ENCODE measurements at regions not wholly inside any gene's neighbourhood (a gene's known extent, or its start where the extent isn't known, plus 50 kb on each side); places are given as distances from the start of the nearest gene placed in this dataset.

GRCh38 chr2:103819599-103819998 is 1034.3 kb upstream of the POU3F3 start:
- no peaks in the 10 kb centered on the region for H3K79me2 ChIP-seq (ENCODE audit: insufficient read depth)
- TF ChIP-seq EZH2 (IDR thresholded peaks at IDR 0.05; ENCODE audit: insufficient read depth, poor library complexity, severe bottlenecking) = no peak
- TF ChIP-seq EZH2phosphoT487 (IDR thresholded peaks at IDR 0.05; ENCODE audit: insufficient read depth, low read depth) = no peak
- no peaks in the 10 kb centered on the region for H4K20me1 ChIP-seq (ENCODE audit: insufficient read depth)
- in situ Hi-C loops (cut with MboI) = no loop called here
- H3K4me1 ChIP-seq (ENCODE audit: insufficient read depth) = no peaks in the 10 kb centered on the region
- H3K4me2 ChIP-seq (ENCODE audit: unreplicated experiment) = no peak overlapping the region
- H3K9me3 ChIP-seq (ENCODE audit: low read depth) = no peaks in the 10 kb centered on the region
- no peak for DNase-seq
- H3K4me3 ChIP-seq = no peak overlapping the region
- no peak overlapping the region for H2AFZ ChIP-seq
- H3K9me2 ChIP-seq (ENCODE audit: insufficient read depth) = no peaks in the 10 kb centered on the region
- H3F3A ChIP-seq (ENCODE audit: insufficient read depth) = no peaks in the 10 kb centered on the region
- no peak overlapping the region for H3K9ac ChIP-seq
- H3K36me3 ChIP-seq (ENCODE audit: low read depth) = no peaks in the 10 kb centered on the region
- no peaks in the 10 kb centered on the region for H3K27me3 ChIP-seq (replicated peaks; ENCODE audit: insufficient read depth)
- 23 to 24% methylated on average over 5 of the region's 5 CpGs for WGBS, 2 experiments (ENCODE audit: low coverage in 1 of 2, low lambda C conversion rate in 2 of 2, missing lambda C conversion rate in 2 of 2)
- no peak overlapping the region for H3K27ac ChIP-seq

- H3K9ac ChIP-seq = no peak overlapping the region
- no peak overlapping the region for H3K4me3 ChIP-seq
- TF ChIP-seq EZH2 (IDR thresholded peaks at IDR 0.05; ENCODE audit: insufficient read depth, poor library complexity, severe bottlenecking) = no peak
- TF ChIP-seq EZH2phosphoT487 (IDR thresholded peaks at IDR 0.05; ENCODE audit: insufficient read depth, low read depth) = no peak
- H3K9me3 ChIP-seq (ENCODE audit: low read depth) = peaks cover 4% of the 10 kb centered on the region
- no peak overlapping the region for H2AFZ ChIP-seq
- in situ Hi-C loops (cut with MboI) = no loop called here
- H3K36me3 ChIP-seq (ENCODE audit: low read depth) = no peaks in the 10 kb centered on the region
- no peaks in the 10 kb centered on the region for H3K79me2 ChIP-seq (ENCODE audit: insufficient read depth)
- H3K4me1 ChIP-seq (ENCODE audit: insufficient read depth) = no peaks in the 10 kb centered on the region
- WGBS, 2 experiments (ENCODE audit: low coverage in 1 of 2, low lambda C conversion rate in 2 of 2, missing lambda C conversion rate in 2 of 2) = 18 to 27% methylated on average over 1 of the region's 1 CpG
- H4K20me1 ChIP-seq (ENCODE audit: insufficient read depth) = no peaks in the 10 kb centered on the region
- no peaks in the 10 kb centered on the region for H3K27me3 ChIP-seq (replicated peaks; ENCODE audit: insufficient read depth)
- no peak overlapping the region for H3K4me2 ChIP-seq (ENCODE audit: unreplicated experiment)
- no peaks in the 10 kb centered on the region for H3F3A ChIP-seq (ENCODE audit: insufficient read depth)
- H3K27ac ChIP-seq = no peak overlapping the region
- DNase-seq = no peak
- H3K9me2 ChIP-seq (ENCODE audit: insufficient read depth) = no peaks in the 10 kb centered on the region
Measured at GRCh38 chr2:103823847-103824246, 1030.1 kb upstream of the POU3F3 start.

GRCh38 chr2:103847276-103847675 is 1006.6 kb upstream of the POU3F3 start:
- no peaks in the 10 kb centered on the region for H3F3A ChIP-seq (ENCODE audit: insufficient read depth)
- H3K9me3 ChIP-seq (ENCODE audit: low read depth) = no peaks in the 10 kb centered on the region
- H3K9me2 ChIP-seq (ENCODE audit: insufficient read depth) = no peaks in the 10 kb centered on the region
- 35 to 36% methylated on average over 2 of the region's 2 CpGs for WGBS, 2 experiments (ENCODE audit: low coverage in 1 of 2, low lambda C conversion rate in 2 of 2, missing lambda C conversion rate in 2 of 2)
- H3K27ac ChIP-seq = no peak overlapping the region
- no peak for DNase-seq
- in situ Hi-C loops (cut with MboI) = no loop called here
- no peaks in the 10 kb centered on the region for H3K36me3 ChIP-seq (ENCODE audit: low read depth)
- H3K9ac ChIP-seq = no peak overlapping the region
- no peak overlapping the region for H3K4me3 ChIP-seq
- H2AFZ ChIP-seq = no peak overlapping the region
- TF ChIP-seq EZH2phosphoT487 (IDR thresholded peaks at IDR 0.05; ENCODE audit: insufficient read depth, low read depth) = no peak
- TF ChIP-seq EZH2 (IDR thresholded peaks at IDR 0.05; ENCODE audit: insufficient read depth, poor library complexity, severe bottlenecking) = no peak
- H3K27me3 ChIP-seq (replicated peaks; ENCODE audit: insufficient read depth) = no peaks in the 10 kb centered on the region
- H3K4me2 ChIP-seq (ENCODE audit: unreplicated experiment) = no peak overlapping the region
- no peaks in the 10 kb centered on the region for H4K20me1 ChIP-seq (ENCODE audit: insufficient read depth)
- H3K79me2 ChIP-seq (ENCODE audit: insufficient read depth) = no peaks in the 10 kb centered on the region
- H3K4me1 ChIP-seq (ENCODE audit: insufficient read depth) = no peaks in the 10 kb centered on the region

- 7 to 14% methylated on average over 2 of the region's 2 CpGs for WGBS, 2 experiments (ENCODE audit: low coverage in 1 of 2, low lambda C conversion rate in 2 of 2, missing lambda C conversion rate in 2 of 2)
Measured at GRCh38 chr2:103859238-103859637, 994.7 kb upstream of the POU3F3 start.

DNA sequence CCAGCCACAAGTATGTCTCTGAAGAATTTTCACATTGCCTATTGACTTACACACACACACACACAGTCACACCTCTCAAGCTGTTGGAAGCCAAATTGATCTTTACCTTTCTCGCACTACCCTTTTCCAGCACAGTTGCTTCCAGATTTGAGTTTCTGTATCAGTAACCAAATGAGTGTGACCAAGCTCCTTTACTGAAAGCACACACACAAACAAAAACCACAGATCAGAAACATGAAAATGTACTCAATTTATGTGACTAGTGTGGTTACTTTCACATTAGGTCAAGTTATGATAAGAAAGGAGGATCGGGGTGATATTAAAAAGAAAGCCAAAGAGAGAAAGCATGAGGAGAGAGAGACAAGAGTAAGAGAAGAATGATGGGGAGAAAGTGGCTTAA is 993.9 kb upstream of the POU3F3 start:
- Histone ChIP-seq H4K20me1 (ENCODE audit: insufficient read depth) (no peaks in the 10 kb centered on the region), H3K4me1 (ENCODE audit: insufficient read depth) (no peaks in the 10 kb centered on the region), H3K9me3 (ENCODE audit: low read depth) (no peaks in the 10 kb centered on the region), H2AFZ (no peak overlapping the region), H3K9me2 (ENCODE audit: insufficient read depth) (no peaks in the 10 kb centered on the region), H3K4me3 (no peak overlapping the region), H3K27me3 (replicated peaks; ENCODE audit: insufficient read depth) (no peaks in the 10 kb centered on the region), H3F3A (ENCODE audit: insufficient read depth) (no peaks in the 10 kb centered on the region), H3K79me2 (ENCODE audit: insufficient read depth) (no peaks in the 10 kb centered on the region), H3K36me3 (ENCODE audit: low read depth) (no peaks in the 10 kb centered on the region), H3K9ac (no peak overlapping the region), H3K4me2 (ENCODE audit: unreplicated experiment) (no peak overlapping the region), H3K27ac (no peak overlapping the region)
- in situ Hi-C loops (cut with MboI) = no loop called here
- TF ChIP-seq EZH2phosphoT487 (IDR thresholded peaks at IDR 0.05; ENCODE audit: insufficient read depth, low read depth) (no peak), EZH2 (IDR thresholded peaks at IDR 0.05; ENCODE audit: insufficient read depth, poor library complexity, severe bottlenecking) (no peak)
- WGBS, 2 experiments (ENCODE audit: low coverage in 1 of 2, low lambda C conversion rate in 2 of 2, missing lambda C conversion rate in 2 of 2) = 19 to 21% methylated on average over 2 of the region's 2 CpGs
- DNase-seq = no peak

More at GRCh38 chr2:103859238-103859637, 994.7 kb upstream of the POU3F3 start:
- Histone ChIP-seq H3K4me2 (ENCODE audit: unreplicated experiment) (no peak overlapping the region), H3K27me3 (replicated peaks; ENCODE audit: insufficient read depth) (no peaks in the 10 kb centered on the region), H3F3A (ENCODE audit: insufficient read depth) (no peaks in the 10 kb centered on the region), H3K27ac (no peak overlapping the region), H3K9me3 (ENCODE audit: low read depth) (no peaks in the 10 kb centered on the region), H3K4me3 (no peak overlapping the region), H2AFZ (no peak overlapping the region), H4K20me1 (ENCODE audit: insufficient read depth) (no peaks in the 10 kb centered on the region), H3K9me2 (ENCODE audit: insufficient read depth) (no peaks in the 10 kb centered on the region), H3K4me1 (ENCODE audit: insufficient read depth) (no peaks in the 10 kb centered on the region), H3K9ac (no peak overlapping the region), H3K36me3 (ENCODE audit: low read depth) (no peaks in the 10 kb centered on the region), H3K79me2 (ENCODE audit: insufficient read depth) (no peaks in the 10 kb centered on the region)
- DNase-seq = no peak
- in situ Hi-C loops (cut with MboI) = no loop called here
- TF ChIP-seq EZH2phosphoT487 (IDR thresholded peaks at IDR 0.05; ENCODE audit: insufficient read depth, low read depth) = no peak
- no peak for TF ChIP-seq EZH2 (IDR thresholded peaks at IDR 0.05; ENCODE audit: insufficient read depth, poor library complexity, severe bottlenecking)

Measured in GM23248 (cell line).